GM18498 (cell line): ENCODE measurements at regions not wholly inside any gene's neighbourhood (a gene's known extent, or its start where the extent isn't known, plus 50 kb on each side); places are given as distances from the start of the nearest gene placed in this dataset.
A peak's percentile ranks its signal among the peaks of the same experiment; 100 is the strongest.

Experiments
- ATAC-seq: cut with Tn5 transposase; IDR thresholded peaks from one replicate; pipeline ENCODE4 v1.9.1; 2021; ENCODE audit warnings: mild to moderate bottlenecking, moderate library complexity; ENCODE audit not compliant: unreplicated experiment

GRCh38 chr1:218809625-218810024 is 364.1 kb upstream of the LYPLAL1 start:
- ATAC-seq: no peak

DNA sequence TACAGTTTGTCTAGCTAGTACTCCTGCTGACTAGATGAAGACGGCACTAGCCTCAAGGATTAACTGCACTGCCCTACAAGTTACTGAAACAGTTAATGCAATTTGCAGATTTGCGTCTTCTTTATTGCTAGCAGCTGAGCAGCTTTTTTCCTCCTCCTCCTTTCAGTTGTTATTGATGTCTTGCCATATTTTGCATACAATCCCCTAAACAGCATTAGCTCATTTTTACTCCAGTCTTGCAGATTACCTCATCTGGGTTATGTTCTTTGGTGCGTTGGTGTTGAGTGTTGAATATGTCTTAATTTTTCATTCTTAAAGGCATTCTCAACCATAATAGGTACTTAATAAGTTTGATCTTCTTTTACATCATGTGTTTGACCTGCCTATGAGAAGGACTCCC is 363.4 kb upstream of the LYPLAL1 start:
- ATAC-seq: no peak

GRCh38 chr1:218811497-218811896 is 362.2 kb upstream of the LYPLAL1 start:
- no peak for ATAC-seq

DNA sequence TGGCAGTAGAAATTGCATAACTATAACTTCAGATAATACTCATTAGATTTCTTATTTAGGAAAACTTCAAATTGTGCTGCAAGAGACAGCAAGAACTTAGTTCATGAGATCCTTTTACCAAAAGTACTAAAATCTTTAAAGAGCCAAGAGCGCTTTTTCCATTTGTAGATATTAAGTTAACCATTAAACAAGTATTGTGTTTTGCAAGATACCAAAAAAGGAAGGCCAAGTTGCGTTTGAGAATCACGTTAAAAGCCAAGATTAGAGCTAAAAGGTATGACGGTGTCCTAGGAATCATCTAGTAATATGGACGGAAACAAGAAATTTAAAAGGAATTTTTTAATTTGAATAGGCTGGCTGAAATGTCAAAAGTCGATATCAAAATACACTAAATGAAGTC is 361.3 kb upstream of the LYPLAL1 start:
- ATAC-seq: no peak

- ATAC-seq: no peak
Observed at GRCh38 chr1:218813237-218813636, 360.4 kb upstream of the LYPLAL1 start.

- ATAC-seq: no peak
Observed at GRCh38 chr1:218815076-218815475, 358.6 kb upstream of the LYPLAL1 start.

DNA sequence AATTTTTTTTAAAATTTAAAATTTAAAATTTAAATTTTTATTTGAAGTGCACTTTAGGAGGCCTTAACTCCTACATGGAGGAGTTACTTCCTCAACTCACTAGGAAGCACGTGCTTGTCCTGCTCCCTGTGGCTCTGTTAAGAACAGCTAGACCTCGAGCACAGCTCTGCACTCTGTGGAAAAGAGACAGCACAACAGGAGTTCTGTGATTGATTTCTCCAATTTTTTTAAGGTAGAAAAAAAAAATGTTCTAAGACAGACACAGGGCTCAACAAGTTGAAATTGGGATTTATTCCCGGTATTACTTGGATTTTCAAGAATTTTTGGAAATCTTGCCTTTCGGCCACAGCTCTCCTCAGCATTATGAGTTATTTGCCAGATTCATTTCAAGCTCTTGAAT is 356.6 kb upstream of the LYPLAL1 start:
- ATAC-seq: no peak

- ATAC-seq: no peak
Observed at GRCh38 chr1:218817691-218818465, 355.8 kb upstream of the LYPLAL1 start.

DNA sequence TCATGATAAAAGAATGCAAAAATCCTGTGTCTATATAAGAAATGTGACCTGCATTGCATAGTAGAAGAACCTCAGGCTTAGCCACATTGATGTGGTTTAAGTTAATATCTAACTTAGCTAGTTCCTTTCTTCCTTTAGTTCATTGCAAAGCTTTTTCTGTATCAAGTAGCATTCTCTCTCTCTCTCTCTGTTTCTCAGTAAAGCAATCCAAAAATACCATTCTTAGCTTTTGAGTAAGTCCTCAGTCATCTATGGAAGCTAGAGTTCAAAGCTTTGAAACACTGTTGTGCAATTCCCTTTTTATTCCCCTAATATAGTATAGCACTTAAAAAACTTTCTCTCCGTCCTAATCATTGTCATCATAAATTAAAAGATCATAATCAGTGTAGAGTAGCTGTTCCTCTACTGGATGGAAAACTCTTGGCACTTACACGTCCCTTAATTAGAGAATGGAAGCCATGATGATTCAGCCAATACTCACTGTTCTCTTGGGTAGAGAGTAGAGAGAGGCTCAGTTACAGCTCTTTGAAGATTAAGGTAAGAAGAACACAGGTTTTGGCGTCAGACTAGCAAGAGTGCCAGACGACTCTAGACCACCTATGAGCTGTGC is 350.3 kb upstream of the LYPLAL1 start:
- peak; percentile 65 for ATAC-seq

DNA sequence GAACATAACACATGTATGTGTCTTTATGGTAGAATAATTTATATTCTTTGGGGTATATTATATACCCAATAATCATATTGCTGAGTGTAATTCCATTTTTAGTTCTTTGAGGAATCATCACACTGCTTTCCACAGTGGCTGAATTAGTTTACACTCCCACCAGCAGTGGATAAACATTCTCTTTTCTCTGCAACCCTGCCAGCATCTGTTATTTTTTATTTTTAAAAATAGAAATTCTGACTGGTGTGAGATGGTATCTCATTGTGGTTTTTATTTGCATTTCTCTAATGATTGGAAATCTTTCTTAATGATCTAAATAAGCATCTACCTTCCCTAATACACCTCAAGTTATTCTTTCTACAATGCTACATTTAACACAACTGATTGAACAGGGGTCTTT is 346.2 kb upstream of the LYPLAL1 start:
- no peak for ATAC-seq

DNA sequence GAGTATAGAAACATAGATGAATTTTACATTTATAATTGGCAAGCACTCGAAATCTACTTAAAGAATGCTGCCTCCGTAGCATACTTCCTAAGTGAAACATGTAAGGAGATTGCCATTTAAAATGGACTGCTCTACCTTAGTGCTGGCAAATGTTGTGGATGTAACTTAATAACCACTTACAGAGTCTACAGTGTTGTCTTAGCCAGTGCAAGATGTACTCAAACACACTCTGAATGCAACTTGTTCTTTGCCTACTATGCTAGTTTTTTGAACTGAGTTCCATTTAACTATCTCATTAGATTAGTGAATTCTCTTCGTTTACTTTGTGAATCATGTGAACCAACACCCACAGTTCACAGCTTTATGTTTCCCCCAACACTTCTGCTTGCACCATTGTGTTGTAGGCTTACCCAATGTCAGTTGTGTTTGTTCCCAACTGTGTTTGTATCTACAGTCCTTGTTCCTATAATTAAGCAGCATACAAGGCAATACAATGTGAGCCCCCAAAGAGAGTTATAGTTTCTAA is 345.5 kb upstream of the LYPLAL1 start:
- ATAC-seq: no peak

DNA sequence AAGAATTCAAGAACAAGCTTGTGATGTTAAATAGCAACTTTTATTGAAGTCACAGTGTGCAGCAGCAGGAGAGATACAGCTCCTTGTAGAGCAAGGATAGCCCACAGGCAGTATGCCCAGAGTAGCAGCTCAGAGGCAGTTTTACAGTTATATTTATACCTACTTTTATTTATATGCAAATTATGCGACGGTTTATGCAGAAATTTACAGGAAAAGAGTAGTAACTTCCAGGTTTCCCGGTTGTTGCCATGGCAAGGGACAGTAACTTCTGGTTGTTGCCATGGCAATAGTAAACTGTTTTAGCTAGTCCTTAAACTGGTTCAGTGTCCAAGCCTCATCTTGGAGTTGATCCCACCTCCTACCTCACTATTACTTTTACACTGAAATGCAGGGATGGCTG is 344.6 kb upstream of the LYPLAL1 start:
- ATAC-seq: no peak

DNA sequence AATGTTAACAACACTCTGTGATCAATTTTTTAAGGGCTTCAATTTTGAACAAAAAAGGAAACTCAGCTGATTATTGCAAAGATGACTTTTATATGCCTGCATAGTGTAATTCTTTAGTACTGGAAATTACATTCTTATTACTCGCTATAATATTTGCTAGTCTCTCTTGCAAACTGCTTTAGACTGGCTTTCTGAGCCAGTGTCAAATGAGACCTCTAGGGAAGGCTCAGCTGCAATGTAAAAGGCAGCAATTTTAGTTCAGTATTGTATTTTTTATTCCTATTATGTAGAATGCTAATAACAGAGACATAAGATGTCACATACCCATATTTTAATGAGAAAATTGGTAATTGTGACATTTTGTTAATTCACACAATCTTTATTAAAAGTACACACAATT is 338.1 kb upstream of the LYPLAL1 start:
- no peak for ATAC-seq

DNA sequence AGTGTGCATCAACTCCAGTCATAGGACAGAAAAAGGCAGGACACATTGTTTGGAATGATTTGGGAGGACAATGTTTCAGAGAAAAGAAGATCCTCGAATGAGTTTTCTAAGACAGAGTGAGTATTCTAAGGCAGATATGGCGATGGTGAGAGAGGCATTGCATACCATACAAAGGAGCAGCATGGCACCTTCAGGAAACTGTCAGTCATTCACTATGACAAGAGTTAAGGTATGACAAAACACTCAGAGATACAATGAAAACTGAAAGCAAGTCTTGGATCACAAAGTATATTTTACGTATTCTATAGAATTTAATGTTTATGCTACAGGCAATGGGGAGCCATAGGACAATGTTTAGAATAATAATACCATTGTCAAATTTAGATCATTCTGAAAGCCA is 337.4 kb upstream of the LYPLAL1 start:
- ATAC-seq: no peak

DNA sequence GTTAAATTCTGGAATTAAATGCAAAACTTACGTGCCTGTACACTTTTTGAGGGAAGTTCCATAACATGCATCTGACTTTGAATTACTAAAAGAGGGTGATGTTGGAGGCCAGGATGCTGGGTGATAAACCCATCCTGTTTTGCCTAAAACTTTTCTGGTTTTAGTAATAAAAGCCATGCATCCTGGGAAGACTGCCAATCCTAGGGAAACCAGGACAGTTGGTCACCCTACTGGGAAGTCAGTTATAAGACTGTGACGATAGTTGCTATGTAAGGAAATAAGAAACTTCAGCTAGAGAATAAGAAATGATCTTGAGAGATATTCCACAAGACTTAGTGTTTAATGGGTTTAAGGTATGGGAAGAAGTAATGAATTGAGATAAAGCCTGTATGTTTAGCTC is 336.6 kb upstream of the LYPLAL1 start:
- ATAC-seq: no peak

DNA sequence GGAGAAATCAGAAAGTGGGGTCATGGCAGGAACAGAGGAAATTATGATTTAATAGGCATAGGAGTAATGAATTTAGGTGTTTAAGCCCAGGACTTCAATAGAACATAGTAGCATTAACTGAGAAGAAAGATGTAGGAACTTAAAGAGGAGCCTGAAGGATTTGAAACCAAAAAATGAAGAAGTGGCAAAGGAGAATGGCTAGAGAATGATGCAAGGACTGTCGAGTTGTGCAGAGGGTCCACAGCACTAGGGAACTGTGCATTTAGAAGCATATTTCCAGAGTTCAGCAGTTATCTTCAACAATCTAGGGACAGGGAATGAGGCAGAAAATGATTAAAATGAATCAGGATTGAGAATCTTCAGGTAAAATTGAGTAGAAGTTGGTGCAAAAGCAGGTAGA is 328.1 kb upstream of the LYPLAL1 start:
- ATAC-seq: no peak

DNA sequence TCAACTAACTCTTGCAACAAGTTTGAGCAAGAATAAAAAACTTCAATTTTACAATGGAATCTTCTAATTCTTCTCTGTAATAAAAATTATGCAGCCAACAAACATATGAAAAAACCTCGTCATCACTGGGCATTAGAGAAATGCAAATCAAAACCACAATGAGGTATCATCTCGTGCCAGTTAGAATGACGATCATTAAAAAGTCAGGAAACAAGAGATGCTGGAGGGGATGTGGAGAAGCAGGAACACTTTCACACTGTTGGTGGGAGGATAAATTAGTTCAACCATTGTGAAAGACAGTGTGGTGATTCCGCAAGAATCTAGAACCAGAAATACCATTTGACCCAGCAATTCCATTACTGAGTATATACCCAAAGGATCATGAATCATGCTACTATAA is 327.5 kb upstream of the LYPLAL1 start:
- no peak for ATAC-seq

DNA sequence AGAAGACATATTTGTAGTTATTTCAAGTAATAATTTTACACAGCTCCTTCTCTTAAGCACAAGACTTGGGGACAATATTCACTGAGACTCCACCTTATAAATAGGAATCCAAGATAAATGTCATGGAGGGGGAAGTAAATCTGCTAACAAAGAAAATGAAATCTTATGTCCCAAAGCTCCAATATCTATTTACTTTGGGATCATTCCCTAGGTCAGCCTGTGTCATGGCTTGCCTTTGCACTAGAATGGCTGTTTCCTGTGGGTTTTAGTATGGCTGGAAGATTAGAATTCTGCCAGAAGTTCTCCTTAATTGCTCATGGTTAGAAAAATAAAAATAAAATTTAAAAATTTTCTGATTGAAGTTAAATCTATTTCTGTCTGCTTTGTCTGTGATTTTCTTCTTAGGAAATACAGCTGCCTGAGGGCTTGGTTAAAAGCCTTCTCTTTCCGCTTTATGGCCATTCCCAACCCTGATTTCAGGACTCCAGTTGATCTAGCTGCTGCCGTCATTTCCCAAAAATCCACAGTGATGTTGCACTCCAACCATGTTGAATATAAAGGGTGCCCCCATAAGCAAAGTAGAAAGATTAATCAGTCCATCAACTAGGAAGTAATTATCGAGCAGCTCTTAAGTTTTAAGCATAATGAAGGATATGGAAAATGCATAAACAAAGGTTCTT is 326.4 kb upstream of the LYPLAL1 start:
- no peak for ATAC-seq

- no peak for ATAC-seq
Observed at GRCh38 chr1:218848009-218848408, 325.7 kb upstream of the LYPLAL1 start.

DNA sequence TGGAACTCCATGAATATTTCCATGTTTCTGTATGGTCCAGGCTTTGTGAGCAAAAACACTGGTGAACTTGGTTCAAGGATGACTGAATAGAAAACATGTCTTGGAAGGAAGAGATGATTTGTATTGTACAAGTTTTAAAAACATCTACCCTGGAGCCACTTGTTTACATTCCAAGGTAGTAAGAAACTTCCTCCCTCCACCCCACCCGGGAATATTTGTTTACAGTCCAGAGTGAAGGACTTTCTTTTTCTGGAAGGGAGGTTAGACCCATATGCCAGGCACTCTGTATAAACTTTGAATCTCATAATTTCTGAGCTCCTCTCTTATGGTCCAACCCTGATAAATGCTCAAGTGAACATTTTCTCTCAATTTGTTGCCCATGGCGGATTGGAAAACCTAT is 323.3 kb upstream of the LYPLAL1 start:
- ATAC-seq: no peak

GRCh38 chr1:218851586-218851985 is 322.1 kb upstream of the LYPLAL1 start:
- ATAC-seq: no peak

DNA sequence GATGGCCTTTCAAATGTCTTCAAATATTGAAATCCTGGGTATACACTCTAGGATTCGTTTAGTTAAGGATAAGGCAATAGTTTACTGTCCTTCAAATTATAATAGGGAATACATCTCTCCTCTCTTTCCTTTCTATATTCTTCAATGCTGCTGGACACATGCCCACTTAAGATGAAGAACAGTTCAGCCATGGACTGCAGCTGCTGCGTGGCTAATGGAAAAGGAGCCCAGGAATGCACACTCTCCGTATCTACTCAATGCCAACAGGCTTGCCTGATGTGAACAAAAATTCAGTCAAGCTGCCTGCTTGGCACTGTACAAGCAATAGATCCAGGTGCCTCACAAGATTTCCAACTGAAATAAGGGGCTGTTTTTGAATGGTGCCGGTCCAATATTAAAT is 321.2 kb upstream of the LYPLAL1 start:
- ATAC-seq: no peak
